ENCODE measurements at regions not wholly inside any gene's neighbourhood (a gene's known extent, or its start where the extent isn't known, plus 50 kb on each side); places are given as distances from the start of the nearest gene placed in this dataset.
A peak's percentile ranks its signal among the peaks of the same experiment; 100 is the strongest.
"Not testable (repeated sequence)": the region's sequence is repeated elsewhere in the genome, so short reads cannot be mapped to it uniquely, and the experiment has no call there.

DNA sequence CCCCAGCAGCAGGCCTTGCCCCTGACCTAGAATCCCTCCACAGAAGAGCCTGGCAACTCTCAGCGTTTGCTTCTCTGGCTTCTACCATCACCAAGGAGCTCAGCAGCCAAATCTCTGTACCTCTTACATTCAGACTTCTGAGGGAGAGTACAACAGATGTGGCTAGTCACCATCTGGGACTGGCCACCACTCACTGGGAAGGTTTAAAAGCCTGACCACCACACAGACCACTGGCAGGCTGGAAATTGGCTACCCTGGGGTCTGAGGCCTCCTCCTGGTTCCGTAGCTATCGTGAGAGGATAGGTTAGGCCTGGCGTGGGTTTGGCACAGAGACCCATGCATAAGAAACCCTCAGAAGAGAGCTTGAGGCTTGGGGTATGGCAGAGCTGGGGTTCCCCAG, 478.5 kb upstream of the CADM1 start:
- no peak for DNase-seq (ENCODE audit: low spot score)

GRCh38 chr11:115981814-115982471, 477.7 kb upstream of the CADM1 start:
- DNase-seq (ENCODE audit: low spot score), result no peak

- DNase-seq (ENCODE audit: low spot score), result no peak
Measured at GRCh38 chr11:115981104-115981481, 476.9 kb upstream of the CADM1 start.

- DNase-seq (ENCODE audit: low spot score), result no peak
Measured at GRCh38 chr11:115980337-115981103, 476.3 kb upstream of the CADM1 start.

DNA sequence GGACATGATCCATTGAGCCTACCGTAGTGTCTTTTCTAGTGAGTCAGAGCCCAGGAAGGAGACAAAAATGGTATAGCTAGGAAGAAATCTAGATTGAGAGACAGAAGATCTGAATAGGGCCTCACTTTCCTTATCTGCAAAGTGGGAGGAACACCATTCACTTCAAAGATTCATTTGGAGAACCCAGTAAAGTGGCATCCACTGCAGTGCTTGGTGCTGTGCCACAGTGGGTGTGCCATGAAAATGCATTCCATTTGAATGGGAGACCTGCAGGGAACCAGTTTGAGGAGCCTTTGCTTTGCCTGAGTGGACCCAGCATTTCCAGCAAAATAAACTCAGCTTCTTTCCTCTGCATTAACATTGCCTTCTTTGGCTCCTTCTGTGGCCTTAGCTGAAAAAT, 470.5 kb upstream of the CADM1 start:
- no peak for DNase-seq (ENCODE audit: low spot score)

DNA sequence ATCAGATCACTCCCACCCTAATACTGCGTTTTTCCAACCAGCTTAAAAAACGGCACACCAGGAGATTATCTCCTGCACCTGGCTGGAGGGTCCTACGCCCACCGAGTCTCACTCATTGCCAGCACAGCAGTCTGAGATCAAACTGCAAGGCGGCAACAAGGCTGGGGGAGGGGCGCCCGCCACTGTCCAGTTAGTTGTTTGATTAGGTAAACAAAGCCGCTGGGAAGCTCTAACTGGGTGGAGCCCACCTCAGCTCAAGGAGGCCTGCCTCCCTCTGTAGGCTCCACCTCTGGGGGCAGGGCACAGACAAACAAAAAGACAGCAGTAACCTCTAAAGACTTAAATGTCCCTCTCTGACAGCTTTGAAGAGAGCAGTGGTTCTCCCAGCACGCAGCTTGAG, 463.0 kb upstream of the CADM1 start:
- DNase-seq (ENCODE audit: low spot score), result not testable (repeated sequence)

DNA sequence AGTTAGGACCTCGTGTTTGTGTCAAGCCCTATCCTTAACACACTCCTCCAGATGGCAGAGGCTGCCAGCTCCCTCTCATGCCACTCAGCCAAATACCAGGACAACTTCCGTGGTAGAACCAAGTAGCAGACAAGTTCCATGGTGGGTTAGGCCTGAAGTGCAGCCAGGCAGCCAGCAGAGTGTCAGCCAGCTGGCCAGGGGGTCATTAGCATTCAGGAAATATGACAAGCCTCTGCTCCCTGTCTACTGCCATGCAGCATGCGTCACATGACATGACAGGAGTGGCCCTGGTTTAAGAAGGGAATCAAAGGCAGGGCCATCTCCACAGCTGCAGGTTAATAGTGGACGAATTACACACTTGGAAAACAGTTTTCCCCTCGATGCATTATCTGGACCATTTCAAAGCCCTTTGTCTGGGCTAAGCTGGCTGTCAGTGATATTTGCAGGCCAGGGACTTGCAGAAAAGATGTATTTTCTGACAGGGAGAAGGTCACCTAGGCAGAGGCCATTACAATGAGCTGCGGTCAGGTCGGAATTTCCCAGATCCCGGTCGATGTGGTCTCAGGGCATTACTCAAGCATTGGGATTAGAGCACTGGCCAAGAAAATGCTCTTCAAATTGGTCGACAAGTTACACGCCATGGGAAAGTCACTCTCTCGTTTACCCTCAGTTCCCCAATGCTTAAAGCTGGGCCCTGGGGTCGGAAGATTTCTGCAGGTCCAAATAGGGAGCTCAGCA, 461.7 kb upstream of the CADM1 start:
- DNase-seq (ENCODE audit: low spot score), result no peak

DNA sequence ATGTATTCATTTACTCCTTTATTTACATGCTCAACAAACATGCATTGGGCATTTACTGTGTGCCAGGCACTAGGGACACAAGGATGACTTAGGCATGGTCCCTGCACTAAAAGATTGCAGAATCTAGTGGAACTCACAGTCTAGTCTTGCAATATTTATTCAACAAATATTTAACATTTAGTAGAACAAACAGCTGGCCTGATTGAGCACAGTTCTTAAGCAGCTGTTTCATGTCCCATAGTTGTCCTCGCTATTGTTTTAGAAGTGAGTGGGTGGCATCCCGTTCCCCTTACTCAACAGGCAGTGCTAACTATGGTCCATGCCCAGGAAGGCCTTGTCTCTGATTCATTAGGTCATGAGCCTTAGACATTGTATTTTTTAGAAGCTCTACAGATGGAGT, 459.9 kb upstream of the CADM1 start:
- DNase-seq (ENCODE audit: low spot score), result no peak

- no peak for DNase-seq (ENCODE audit: low spot score)
Measured at GRCh38 chr11:115963156-115963555, 458.9 kb upstream of the CADM1 start.

DNA sequence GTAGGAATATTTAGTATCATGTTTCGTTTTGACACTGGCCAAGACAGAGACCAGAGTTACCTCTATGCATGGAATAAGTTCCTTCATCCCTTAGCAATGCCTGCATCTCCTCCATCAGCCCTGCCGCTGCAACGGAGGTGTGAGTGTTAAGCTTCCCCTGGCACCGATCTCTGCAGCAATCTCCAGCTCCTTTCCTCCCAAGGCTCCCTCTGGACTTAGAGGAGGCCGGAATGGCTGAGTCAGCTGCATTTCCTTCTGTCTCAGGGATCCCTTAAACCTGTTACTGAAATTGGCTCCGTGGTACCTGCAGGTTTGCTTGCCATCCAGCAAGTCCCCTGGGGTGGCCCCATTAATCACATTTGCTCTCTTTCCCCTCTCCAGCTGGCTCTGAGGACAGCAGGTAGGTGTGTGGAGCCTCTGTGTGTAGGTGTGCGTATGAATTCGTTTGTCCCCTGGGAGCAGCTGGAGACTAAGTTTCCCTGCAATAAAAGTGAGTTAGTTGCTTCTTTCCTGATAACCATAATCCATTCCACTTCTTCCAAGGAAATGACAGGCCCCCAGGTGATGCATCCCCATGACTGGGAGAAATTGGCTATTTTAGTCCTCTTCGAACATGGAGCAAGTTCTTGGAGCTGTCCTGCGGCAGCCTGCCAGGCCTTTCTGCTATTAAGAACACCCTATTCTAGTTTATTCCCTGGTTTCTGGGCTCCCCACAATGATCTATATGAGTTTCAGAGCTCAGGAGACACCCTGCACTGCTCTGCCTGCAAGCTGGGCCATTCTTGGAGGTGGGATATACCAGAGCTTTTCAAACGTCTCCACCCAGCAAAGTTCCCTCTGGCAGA, 457.2 kb upstream of the CADM1 start:
- no peak for DNase-seq (ENCODE audit: low spot score)

DNA sequence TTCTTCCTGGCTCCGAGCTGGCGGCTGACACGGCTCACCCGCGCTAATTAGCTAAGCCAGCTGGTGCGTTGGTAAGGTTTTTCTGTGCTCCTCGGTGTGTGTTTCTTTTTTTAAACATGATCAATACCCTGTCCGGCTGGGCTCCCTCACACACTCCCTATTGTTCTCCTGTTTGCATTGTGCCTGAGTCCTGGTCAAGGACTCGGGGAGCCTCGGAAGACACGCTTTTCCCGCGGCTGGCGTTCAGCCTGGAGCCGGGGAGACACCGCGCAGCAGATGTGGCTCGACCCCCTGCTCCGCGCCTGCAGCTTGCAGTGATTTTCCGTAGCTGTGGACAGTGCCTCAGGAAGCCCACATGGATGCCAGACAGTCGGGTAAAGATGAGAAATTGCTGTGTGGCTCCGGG, 454.9 kb upstream of the CADM1 start:
- DNase-seq (ENCODE audit: low spot score), result no peak

- DNase-seq (ENCODE audit: low spot score), result no peak
Measured at GRCh38 chr11:115958089-115959000, 454.1 kb upstream of the CADM1 start.

DNA sequence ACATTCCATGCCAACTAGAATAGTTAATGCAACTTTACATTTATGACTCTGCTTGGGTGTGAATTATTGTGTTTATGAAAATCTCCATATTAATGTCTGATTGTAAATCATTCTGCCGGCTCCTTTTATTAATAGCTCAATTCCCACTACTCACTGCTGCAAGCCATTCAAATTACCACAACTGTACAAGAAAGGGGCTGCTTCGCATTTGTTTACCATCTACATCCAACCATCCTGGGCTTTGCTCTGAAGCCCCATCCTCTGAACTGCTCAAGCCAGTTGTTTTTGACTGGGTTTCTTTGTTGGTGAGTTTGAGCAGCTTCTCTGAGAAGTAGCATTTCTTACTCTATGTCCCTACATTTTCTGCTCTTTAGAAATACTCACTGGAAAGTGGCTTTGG, 451.6 kb upstream of the CADM1 start:
- no peak for DNase-seq (ENCODE audit: low spot score)

GRCh38 chr11:115950660-115951059, 446.4 kb upstream of the CADM1 start:
- no peak for DNase-seq (ENCODE audit: low spot score)

GRCh38 chr11:115944596-115944995, 440.4 kb upstream of the CADM1 start:
- DNase-seq (ENCODE audit: low spot score), result no peak

- DNase-seq (ENCODE audit: low spot score), result no peak
Measured at GRCh38 chr11:115942011-115942410, 437.8 kb upstream of the CADM1 start.

- DNase-seq (ENCODE audit: low spot score), result peak; percentile 35
Measured at GRCh38 chr11:115941481-115941993, 437.3 kb upstream of the CADM1 start.

- DNase-seq (ENCODE audit: low spot score), result no peak
Measured at GRCh38 chr11:115941044-115941443, 436.8 kb upstream of the CADM1 start.

DNA sequence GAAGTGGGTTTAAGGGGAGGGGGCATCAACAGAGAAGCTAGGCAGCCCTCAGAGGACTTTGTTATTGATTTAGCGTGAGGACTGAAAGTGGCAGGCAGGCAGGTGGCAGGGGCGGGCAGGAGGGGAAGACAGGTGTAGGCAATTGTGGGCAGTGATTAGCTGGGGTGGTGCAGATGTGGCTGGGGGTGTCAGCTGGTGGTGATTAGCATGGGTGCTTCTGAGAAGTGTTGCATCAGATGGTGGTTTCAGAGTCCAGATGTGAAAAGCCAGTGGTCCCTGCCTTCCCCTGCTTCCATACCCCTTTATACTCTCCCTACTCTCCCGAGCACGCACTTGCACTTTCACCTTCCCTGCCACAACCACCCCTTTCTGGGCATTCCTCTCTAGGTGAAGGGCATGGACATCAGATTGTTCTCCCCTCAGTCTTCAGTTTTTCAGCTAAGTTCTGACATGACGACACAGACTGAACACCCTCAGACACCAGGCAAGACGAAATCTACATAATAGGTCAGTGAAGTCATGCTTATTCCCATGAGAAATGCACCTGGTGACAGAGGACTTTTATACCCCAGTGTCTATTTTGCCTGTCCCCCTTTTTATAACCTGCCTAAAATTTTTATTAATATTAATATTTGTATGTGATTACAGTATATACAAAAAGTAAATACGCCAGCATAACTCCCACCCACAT, 435.7 kb upstream of the CADM1 start:
- DNase-seq (ENCODE audit: low spot score), result no peak

Measured in HT-29 (cell line).